ENCODE measurements at regions not wholly inside any gene's neighbourhood (a gene's known extent, or its start where the extent isn't known, plus 50 kb on each side); places are given as distances from the start of the nearest gene placed in this dataset.

GRCh38 chr3:88509582-88509981 is 359.8 kb downstream of the C3orf38 start:
- intact Hi-C loops (cut with DNase I; ENCODE audit: low total_unique reads): no loop called here
- H3K36me3 ChIP-seq: no peaks in the 10 kb centered on the region
- H3K27me3 ChIP-seq: no peaks in the 10 kb centered on the region
- no peaks in the 10 kb centered on the region for H3K4me1 ChIP-seq
- no peak overlapping the region for H3K4me3 ChIP-seq
- H3K27ac ChIP-seq: no peak overlapping the region
- TF ChIP-seq POLR2A (IDR thresholded peaks at IDR 0.05) (no peak), CTCF (IDR thresholded peaks at IDR 0.05) (no peak)
- no peak for DNase-seq
- H3K9me3 ChIP-seq: no peaks in the 10 kb centered on the region

- intact Hi-C loops (cut with DNase I; ENCODE audit: low total_unique reads): no loop called here
- Histone ChIP-seq H3K36me3 (peaks cover 0 to 2% of the 10 kb centered on the region in 2 donors), H3K4me1 (no peaks in the 10 kb centered on the region), H3K27me3 (no peaks in the 10 kb centered on the region), H3K9me3 (no peaks in the 10 kb centered on the region), H3K27ac (no peak overlapping the region), H3K4me3 (no peak overlapping the region)
- no peak for DNase-seq
- TF ChIP-seq POLR2A (IDR thresholded peaks at IDR 0.05) (no peak), CTCF (IDR thresholded peaks at IDR 0.05) (no peak)
These were observed 378.7 kb downstream of the C3orf38 start for GRCh38 chr3:88528494-88528893.

GRCh38 chr3:88534534-88534933 is 384.8 kb downstream of the C3orf38 start:
- Histone ChIP-seq H3K36me3 (no peaks in the 10 kb centered on the region), H3K27ac (no peak overlapping the region), H3K27me3 (no peaks in the 10 kb centered on the region), H3K4me3 (no peak overlapping the region), H3K9me3 (no peaks in the 10 kb centered on the region), H3K4me1 (no peaks in the 10 kb centered on the region)
- no peak for TF ChIP-seq CTCF (IDR thresholded peaks at IDR 0.05)
- TF ChIP-seq POLR2A (IDR thresholded peaks at IDR 0.05): no peak
- no peak for DNase-seq
- intact Hi-C loops (cut with DNase I; ENCODE audit: low total_unique reads): no loop called here

- TF ChIP-seq CTCF (IDR thresholded peaks at IDR 0.05): no peak
- no peak for TF ChIP-seq POLR2A (IDR thresholded peaks at IDR 0.05)
- H3K4me3 ChIP-seq: no peak overlapping the region
- H3K9me3 ChIP-seq: no peaks in the 10 kb centered on the region
- H3K27me3 ChIP-seq: no peaks in the 10 kb centered on the region
- no peak for DNase-seq
- intact Hi-C loops (cut with DNase I; ENCODE audit: low total_unique reads): no loop called here
- no peak overlapping the region for H3K27ac ChIP-seq
- no peaks in the 10 kb centered on the region for H3K36me3 ChIP-seq
- H3K4me1 ChIP-seq: no peaks in the 10 kb centered on the region
These were observed 385.8 kb downstream of the C3orf38 start for GRCh38 chr3:88535563-88535962.

- Histone ChIP-seq H3K9me3 (no peaks in the 10 kb centered on the region), H3K4me1 (no peaks in the 10 kb centered on the region), H3K36me3 (no peaks in the 10 kb centered on the region), H3K27ac (no peak overlapping the region), H3K4me3 (no peak overlapping the region), H3K27me3 (no peaks in the 10 kb centered on the region)
- DNase-seq: no peak
- no peak for TF ChIP-seq POLR2A (IDR thresholded peaks at IDR 0.05)
- no peak for TF ChIP-seq CTCF (IDR thresholded peaks at IDR 0.05)
- intact Hi-C loops (cut with DNase I; ENCODE audit: low total_unique reads): no loop called here
These were observed 393.2 kb downstream of the C3orf38 start for GRCh38 chr3:88542916-88543315.

Measured in uterus (tissue), 3 donors.